ENCODE measurements at regions not wholly inside any gene's neighbourhood (a gene's known extent, or its start where the extent isn't known, plus 50 kb on each side); places are given as distances from the start of the nearest gene placed in this dataset.

- no peak for TF ChIP-seq POLR2A (IDR thresholded peaks at IDR 0.05)
- no peak for TF ChIP-seq CTCF (IDR thresholded peaks at IDR 0.05)
Observed at GRCh38 chr5:152472083-152472482, 67.0 kb upstream of the NMUR2 start.

Measured in lower leg skin (tissue), 3 donors.